Neuron (in vitro differentiated cells): ENCODE measurements at regions not wholly inside any gene's neighbourhood (a gene's known extent, or its start where the extent isn't known, plus 50 kb on each side); places are given as distances from the start of the nearest gene placed in this dataset.

Experiments used
- H2AFZ ChIP-seq: one replicate; pipeline ENCODE4 v1.6.1; 2013; ENCODE audit warnings: low read depth, mild to moderate bottlenecking, inconsistent platforms, low read length, moderate library complexity
- H3K27me3 ChIP-seq: one replicate; pipeline ENCODE4 v1.6.1; 2013; ENCODE audit warnings: low read length; ENCODE audit not compliant: insufficient read depth
- H3K36me3 ChIP-seq: one replicate; pipeline ENCODE4 v1.6.1; 2013; ENCODE audit warnings: low read length; ENCODE audit not compliant: insufficient read depth
- H3K4me1 ChIP-seq: one replicate; pipeline ENCODE4 v1.6.1; 2013; ENCODE audit warnings: low read length; ENCODE audit not compliant: insufficient read depth
- H3K4me3 ChIP-seq: 2 replicates; pipeline ENCODE4 v1.5.1; 2013; ENCODE audit warnings: mild to moderate bottlenecking, low read length, moderate library complexity
- H3K9me3 ChIP-seq: one replicate; pipeline ENCODE4 v1.6.1; 2013; ENCODE audit warnings: low read length

DNA sequence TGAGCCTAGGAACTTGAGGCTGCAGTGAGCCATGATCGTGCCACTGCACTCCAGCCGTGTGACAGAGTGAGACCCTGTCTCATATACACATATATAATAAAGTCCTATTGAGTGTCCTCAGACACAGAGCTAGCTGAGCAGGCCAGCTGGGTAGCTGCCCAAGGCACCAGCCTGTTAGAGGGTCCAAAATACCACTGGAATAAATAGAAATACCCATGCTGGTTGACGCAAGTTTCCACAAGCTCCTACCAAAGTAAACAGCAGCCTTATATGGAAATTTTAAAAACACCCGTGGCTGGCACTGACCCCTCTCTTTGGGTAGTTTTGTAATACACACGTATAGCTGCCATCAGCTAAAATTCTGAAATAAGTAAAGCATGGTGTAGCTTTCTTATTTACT, 348.6 kb downstream of the BCOR start:
- Histone ChIP-seq H2AFZ (no peak overlapping the region), H3K36me3 (no peaks in the 10 kb centered on the region), H3K9me3 (no peaks in the 10 kb centered on the region), H3K4me3 (no peak overlapping the region), H3K4me1 (no peaks in the 10 kb centered on the region), H3K27me3 (no peaks in the 10 kb centered on the region)

DNA sequence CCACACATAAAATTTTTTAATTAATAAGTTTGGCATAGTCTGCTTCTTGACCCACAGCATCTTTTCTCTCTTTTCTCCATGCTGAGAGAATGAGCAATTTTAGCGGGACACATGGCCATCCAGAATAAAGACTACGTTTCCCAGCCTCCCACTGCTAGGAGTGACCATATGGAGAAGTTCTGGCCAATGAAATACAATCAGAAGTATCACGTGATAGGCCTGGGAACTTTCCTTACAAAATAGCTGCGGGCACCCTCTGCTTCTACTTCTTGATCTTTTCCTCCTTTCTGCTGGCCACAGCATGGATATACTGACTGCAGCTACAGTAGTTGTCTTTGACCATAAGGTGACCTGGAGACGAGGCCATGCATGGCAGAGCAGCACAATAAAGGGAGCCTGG, 348.0 kb downstream of the BCOR start:
- Histone ChIP-seq H3K36me3 (no peaks in the 10 kb centered on the region), H2AFZ (no peak overlapping the region)

DNA sequence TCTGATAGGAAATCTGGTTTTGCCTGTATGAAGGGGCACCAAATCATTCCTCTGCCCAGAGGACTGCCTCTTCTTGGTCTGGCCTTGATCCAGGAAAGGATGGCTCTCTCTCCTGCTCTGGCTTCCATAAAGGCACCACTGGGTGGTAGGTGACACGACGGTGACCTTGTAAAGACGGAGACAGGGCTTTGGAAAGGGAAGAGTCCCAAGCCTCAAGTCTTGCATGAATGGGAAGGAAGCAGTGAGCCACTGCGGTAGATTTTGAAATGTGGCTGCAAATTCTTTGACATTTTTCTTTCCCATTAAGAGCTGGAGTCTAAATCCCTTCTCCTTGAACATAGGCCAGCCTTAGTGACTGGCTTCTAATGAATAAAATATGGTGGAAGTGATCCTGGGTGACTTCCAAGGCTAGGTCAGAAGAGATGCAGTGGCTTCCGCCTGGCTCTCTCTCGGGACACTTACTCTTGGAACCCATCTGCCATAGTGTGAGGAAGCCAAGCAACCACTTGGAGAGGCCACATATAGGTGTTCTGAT, 347.4 kb downstream of the BCOR start:
- H3K4me3 ChIP-seq: no peak overlapping the region
- H3K4me1 ChIP-seq: peaks cover 4% of the 10 kb centered on the region
- H2AFZ ChIP-seq: no peak overlapping the region
- H3K36me3 ChIP-seq: no peaks in the 10 kb centered on the region
- H3K27me3 ChIP-seq: no peaks in the 10 kb centered on the region
- no peaks in the 10 kb centered on the region for H3K9me3 ChIP-seq

More for the DNA sequence above, 348.0 kb downstream of the BCOR start:
- Histone ChIP-seq H3K4me3 (no peak overlapping the region), H3K9me3 (no peaks in the 10 kb centered on the region), H3K4me1 (peaks cover under 1% of the 10 kb centered on the region), H3K27me3 (no peaks in the 10 kb centered on the region)

DNA sequence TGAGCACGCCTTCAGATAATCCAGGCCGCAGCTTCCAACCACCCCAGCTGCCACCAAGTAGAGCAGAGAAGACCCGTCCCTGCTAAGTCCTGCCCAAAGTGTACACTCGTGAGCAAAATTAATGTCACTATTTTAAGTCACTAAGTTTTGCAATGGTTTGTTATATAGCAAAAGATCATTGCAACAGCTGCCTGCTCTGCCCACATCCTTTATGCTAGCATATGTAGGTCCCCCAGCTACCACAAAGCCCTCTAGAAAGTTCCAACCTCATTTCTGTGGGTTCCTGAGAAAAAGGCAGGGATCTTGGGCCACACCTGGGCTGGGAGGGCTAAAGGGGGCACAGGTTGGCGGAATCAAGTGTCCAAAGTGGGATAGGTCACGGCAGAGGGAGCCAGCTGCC, 346.9 kb downstream of the BCOR start:
- no peaks in the 10 kb centered on the region for H3K9me3 ChIP-seq
- H3K36me3 ChIP-seq: no peaks in the 10 kb centered on the region
- H3K27me3 ChIP-seq: no peaks in the 10 kb centered on the region
- no peak overlapping the region for H3K4me3 ChIP-seq
- no peak overlapping the region for H2AFZ ChIP-seq
- peaks cover 9% of the 10 kb centered on the region for H3K4me1 ChIP-seq

DNA sequence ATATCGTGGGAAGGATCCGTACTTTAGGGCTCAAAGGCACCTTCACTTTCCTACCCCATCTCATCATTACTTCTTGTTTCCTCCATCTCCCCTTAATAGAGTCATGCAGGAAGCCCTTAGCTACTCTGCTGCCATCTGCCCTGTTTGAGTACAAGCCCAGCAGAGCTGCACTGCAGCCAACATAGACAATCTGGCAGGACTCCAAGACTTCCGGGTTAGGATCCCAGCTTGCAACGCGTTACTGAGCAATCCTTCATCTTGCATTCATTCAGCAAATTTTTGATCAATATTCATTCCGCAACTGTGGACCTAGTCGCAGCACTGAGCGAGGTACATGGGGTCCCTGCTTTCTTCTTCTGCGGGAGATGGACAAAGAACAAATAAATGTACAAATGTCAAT, 344.9 kb downstream of the BCOR start:
- Histone ChIP-seq H3K4me3 (no peak overlapping the region), H3K4me1 (peaks cover 9% of the 10 kb centered on the region), H2AFZ (no peak overlapping the region), H3K9me3 (no peaks in the 10 kb centered on the region), H3K27me3 (no peaks in the 10 kb centered on the region), H3K36me3 (no peaks in the 10 kb centered on the region)

DNA sequence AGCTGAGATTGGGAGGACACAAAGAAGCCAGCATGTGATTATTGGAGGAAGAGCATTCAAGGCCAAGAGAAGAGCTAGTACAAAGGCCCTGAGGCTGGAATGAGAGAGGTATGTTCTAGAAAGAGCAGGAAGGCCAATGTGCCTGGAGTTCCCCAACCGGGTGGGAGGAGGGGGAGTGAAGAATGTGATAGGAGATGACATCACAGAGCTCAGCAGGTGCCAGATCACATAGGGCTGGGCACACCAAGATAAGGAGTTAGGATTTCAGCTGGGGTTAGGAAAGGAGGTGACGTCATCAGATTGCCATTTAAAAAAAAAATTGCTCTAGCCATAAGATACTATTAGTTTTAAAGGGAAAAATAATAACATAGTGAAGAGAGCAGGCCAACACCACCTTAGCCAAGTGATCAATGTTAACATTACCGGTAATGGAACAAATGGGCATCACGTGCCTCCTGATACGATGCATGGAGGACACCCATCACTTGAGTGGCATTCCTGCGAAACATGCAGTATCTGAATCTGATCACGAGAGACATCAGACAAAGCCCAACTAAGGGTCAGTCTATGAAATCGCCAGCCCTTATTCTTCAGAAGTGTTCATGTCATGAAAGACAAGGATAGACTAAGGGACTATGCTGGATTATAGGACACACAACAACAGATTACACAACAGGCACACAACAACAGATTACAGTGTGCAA, 344.3 kb downstream of the BCOR start:
- Histone ChIP-seq H2AFZ (no peak overlapping the region), H3K27me3 (no peaks in the 10 kb centered on the region), H3K9me3 (no peaks in the 10 kb centered on the region), H3K36me3 (no peaks in the 10 kb centered on the region), H3K4me1 (peaks cover 9% of the 10 kb centered on the region), H3K4me3 (no peak overlapping the region)

DNA sequence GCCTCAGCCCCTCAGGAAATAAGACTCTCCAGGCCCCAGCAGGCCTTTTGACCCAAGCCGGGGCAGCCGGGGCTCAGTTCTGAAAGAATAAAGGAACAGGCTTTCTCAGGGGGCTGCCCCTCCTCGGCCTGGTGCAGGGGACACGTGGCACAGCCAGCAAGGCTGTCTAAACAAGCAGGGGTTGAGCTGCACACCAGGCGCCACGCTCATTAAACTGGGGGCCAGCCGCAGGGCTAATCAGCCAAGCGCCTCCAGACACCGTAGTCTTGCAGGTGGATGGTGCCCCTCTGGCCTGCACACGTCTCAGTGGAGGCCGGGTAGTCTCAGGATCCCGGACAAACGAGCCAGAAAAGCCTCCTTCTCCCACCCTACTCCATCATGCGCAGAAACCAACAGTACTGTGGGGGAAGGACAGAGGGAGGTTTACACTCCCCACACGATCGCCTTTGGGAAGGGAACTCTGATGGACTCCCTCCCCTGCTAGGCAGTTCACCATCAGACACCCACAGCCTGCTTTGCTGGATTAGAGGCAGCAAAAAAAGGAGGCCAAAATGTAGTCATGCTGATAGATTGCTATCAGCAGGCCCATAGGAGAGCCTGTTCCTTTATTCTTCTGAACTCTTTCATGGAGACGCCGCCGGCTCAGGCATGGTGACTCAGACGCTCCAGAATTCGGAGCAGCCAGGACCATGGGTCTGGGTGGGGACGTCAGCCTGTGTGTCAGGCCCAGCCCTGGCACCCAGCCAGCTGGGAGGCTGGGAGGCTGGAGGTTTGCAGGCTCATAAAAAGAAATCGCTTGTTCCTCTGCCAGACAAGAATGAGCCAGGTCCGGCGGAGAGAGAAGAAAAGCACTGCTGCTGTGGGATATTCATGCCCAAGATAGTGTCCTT, 342.4 kb downstream of the BCOR start:
- Histone ChIP-seq H2AFZ (no peak overlapping the region), H3K4me1 (peaks cover 13% of the 10 kb centered on the region), H3K27me3 (no peaks in the 10 kb centered on the region)

DNA sequence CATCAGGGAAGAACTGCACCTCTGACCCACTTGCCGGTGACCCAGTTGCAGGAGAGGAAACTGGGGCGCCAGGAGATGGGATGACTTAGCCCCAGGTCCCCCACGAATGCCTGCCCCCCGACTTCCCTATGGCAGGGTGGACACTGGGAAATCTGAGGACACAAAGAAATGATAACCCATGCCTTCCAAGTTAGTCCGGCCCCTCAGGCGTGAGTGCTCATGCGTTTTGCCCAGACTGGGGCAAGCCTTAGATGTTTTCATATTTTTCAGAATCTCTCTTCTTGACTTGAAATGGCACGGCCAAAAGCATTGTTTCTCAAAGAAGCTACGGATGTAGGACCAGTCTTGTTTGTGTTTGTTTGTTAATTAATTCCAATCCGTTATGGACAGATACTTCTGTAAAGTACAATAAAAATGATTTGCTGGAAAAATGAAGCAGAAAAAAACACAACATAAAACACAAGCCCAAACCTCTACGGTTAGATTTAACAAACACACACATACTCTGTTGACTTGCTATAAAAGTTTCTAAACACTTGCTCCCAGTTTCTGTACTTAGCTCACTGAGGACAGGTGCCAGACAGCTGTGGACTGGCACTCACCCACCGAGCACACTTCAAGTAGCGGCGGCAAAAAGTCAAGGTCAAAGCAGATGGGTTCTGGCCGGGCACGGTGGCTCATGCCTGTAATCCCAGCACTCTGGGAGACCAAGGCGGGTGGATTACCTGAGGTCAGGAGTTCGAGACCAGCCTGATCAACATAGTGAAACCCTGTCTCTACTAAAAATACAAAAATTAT, 341.5 kb downstream of the BCOR start:
- Histone ChIP-seq H3K9me3 (no peaks in the 10 kb centered on the region), H3K36me3 (no peaks in the 10 kb centered on the region), H2AFZ (no peak overlapping the region), H3K27me3 (no peaks in the 10 kb centered on the region), H3K4me3 (no peak overlapping the region), H3K4me1 (peaks cover 13% of the 10 kb centered on the region)

More for the DNA sequence above, 342.4 kb downstream of the BCOR start:
- H3K36me3 ChIP-seq: no peaks in the 10 kb centered on the region
- no peak overlapping the region for H3K4me3 ChIP-seq
- no peaks in the 10 kb centered on the region for H3K9me3 ChIP-seq

DNA sequence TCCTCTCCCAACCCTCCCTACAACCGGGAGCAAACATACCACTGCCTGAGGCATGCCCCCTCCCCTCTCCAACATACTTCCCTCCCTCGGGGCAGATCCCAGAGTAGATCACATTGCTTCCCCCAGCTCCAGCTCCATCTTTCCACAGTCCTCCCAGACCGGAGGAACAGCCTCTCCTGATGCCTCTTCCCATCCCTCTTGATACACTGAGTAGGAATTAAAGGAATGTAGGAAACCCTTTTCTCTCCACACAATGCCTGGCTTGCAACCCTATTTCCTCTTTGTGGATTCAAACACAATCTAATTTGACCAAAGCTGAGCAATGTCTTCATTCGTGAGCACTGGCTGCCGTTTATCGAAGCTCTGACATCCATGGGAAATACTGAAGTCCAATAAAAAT, 339.8 kb downstream of the BCOR start:
- H3K4me3 ChIP-seq: no peak overlapping the region
- no peak overlapping the region for H2AFZ ChIP-seq
- H3K4me1 ChIP-seq: peaks cover 13% of the 10 kb centered on the region
- no peaks in the 10 kb centered on the region for H3K27me3 ChIP-seq
- no peaks in the 10 kb centered on the region for H3K9me3 ChIP-seq
- H3K36me3 ChIP-seq: no peaks in the 10 kb centered on the region

DNA sequence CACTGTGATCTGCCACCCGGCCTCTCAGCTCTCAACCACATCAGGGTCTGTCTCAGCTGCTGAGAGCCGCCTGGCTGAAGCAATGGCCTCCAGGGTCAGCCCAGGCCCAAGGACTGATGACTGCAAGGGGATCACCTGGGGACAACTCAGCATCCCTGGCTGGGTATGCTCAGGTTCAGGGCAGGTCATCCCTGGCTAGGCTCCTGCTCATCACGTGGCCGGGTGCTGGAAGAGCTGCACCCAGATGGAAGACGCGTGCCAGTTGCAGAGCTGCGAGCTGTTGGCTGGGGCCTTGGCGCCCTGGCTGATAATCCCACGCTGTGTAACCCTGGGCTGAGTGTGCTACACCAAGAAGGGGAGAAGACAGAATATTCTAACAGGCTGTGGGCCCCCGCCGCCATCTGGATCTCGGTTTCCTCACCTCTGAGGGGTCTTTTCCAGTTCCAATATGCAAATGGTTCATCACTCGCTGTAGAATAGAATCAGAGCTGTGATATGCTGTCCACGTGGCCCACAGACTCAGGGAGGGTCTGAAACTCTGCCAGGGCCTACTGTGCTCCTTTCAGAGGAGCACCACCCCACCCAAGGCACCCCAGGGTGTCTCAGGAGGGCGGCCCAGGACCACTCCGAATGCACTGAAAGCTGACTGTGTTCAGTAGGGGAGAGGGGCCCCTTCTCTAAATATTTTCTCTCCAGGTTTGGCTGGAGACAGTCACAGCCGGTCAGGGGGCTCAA, 338.8 kb downstream of the BCOR start:
- no peak overlapping the region for H3K4me3 ChIP-seq
- no peaks in the 10 kb centered on the region for H3K36me3 ChIP-seq
- H3K27me3 ChIP-seq: no peaks in the 10 kb centered on the region
- no peak overlapping the region for H2AFZ ChIP-seq
- peaks cover 13% of the 10 kb centered on the region for H3K4me1 ChIP-seq
- no peaks in the 10 kb centered on the region for H3K9me3 ChIP-seq

DNA sequence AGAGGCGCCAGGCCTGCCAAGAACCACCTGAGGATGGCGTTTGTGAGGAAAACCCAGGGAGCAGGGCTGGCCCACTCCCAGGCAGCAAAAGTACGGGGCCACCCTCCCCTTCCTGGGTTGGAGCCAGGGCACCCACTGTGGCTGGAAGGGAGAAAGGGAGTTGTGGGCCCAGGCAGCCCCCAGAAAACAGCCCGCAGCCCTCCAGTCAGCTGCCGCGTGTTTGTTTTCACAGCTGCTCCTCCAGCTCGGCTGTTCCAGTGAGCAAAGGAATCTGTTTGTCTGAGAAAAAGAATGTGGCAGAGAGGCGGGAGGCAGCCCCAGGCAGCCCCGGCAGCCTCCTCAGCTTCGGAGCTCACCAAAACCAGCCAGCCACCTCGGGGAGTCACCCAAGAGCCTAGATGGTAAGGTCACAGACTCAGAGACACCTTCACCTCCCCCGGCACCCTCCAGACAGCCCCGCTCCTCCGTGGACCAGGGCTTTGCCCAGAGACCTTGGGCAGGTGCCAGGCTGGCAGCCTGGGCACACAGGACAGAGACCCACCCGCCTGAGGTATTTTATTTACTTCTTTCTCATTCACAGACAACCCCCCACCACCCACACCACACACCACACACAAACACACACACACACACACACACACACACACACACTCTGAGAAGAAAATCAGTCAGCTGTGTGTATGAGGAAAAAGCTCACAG, 338.1 kb downstream of the BCOR start:
- Histone ChIP-seq H3K27me3 (no peaks in the 10 kb centered on the region), H3K9me3 (no peaks in the 10 kb centered on the region)

DNA sequence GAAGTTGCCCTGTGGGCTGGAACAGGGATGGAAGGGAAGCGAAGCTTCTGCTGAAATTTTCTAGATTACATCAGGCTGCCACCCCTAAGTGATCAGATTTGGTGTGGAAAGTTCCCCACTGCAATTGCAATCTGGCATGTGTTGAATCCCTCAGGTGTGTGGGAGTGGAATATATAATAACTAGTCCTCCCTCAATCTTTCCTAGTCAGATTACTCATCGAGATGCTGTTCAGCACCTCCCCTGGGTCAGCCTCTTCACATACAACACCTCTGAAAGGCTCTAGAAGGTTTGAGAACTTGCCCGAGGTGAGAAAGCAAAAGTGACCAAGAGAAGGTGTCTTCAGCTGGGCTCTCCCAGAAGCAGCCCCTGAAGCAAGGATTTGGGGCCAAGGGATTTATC, 336.8 kb downstream of the BCOR start:
- Histone ChIP-seq H3K36me3 (no peaks in the 10 kb centered on the region), H3K9me3 (no peaks in the 10 kb centered on the region)

More for the DNA sequence above, 338.1 kb downstream of the BCOR start:
- Histone ChIP-seq H3K4me3 (no peak overlapping the region), H2AFZ (no peak overlapping the region), H3K4me1 (peaks cover 13% of the 10 kb centered on the region), H3K36me3 (no peaks in the 10 kb centered on the region)

More for the DNA sequence above, 336.8 kb downstream of the BCOR start:
- no peak overlapping the region for H2AFZ ChIP-seq
- no peaks in the 10 kb centered on the region for H3K27me3 ChIP-seq
- no peak overlapping the region for H3K4me3 ChIP-seq
- peaks cover 4% of the 10 kb centered on the region for H3K4me1 ChIP-seq
